HG03432 (cell line): ENCODE measurements at regions not wholly inside any gene's neighbourhood (a gene's known extent, or its start where the extent isn't known, plus 50 kb on each side); places are given as distances from the start of the nearest gene placed in this dataset.
"Not testable (repeated sequence)": the region's sequence is repeated elsewhere in the genome, so short reads cannot be mapped to it uniquely, and the experiment has no call there.

ENCODE experiments used
- ATAC-seq: cut with Tn5 transposase; IDR thresholded peaks from one replicate; pipeline ENCODE4 v1.9.1; 2021; ENCODE audit warnings: mild to moderate bottlenecking, moderate library complexity; ENCODE audit not compliant: unreplicated experiment

- no peak for ATAC-seq
Measured at GRCh38 chr1:163472651-163473248, 151.0 kb downstream of the NUF2 start.

DNA sequence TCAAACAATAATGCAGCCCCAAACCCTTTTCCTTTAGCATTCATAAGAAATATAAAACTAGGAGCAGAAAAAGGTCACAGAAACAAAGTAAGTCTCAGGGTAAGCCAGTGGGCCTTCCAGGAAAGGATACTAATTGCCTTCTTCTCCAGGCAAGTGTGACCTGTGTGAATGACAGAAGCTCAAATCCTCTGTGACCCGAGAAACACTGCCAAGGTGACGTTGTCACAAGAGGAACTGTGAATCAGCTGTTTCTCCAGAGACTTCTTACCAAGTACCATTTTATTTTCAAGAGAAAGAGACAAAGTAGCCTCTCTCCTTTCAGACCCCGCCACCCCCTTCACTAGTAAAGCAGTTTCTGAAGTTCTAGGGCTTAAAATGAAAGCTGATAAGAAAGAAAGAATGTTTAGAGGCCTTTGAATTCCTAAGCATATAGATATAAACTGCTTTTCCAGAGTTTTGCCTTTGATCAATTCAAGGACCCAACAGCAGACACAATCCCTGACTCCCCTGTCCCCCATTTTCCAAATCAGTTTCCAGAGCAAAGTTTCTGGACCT lies 155.6 kb downstream of the NUF2 start:
- ATAC-seq = no peak

- not testable (repeated sequence) for ATAC-seq
Measured at GRCh38 chr1:163498391-163499330, 176.9 kb downstream of the NUF2 start.

DNA sequence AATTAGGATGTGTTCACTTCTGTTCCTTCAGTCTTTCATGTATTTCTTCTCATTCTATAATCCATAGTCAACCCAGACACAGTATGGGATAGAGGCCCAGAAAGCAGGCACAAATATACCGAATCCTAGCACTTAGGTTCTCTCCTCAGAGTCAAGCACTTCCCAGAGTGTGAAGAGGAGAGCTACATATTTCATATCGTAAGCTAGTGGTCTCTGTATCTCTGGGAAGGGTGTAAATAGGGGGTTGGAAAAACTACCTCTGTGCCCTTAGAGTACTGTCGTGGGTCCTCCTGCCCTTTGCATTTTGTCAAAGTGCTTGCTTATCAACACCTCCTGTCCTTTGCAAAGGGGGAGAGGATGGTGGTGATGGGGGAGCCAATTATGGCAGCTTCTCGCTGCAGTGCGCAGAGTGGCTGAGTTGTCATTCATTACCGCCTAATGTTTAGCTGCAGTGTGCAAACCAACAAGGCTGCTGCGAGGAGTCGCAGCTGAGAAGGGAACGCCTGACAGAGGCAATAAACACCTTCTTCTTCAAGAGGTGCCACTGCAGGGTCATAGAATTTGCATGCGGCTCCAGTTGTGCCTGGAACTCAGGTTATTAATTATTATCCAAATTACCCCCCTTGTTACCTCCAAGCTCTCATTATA lies 182.7 kb downstream of the NUF2 start:
- ATAC-seq = no peak

GRCh38 chr1:163509114-163509513 lies 187.4 kb downstream of the NUF2 start:
- ATAC-seq = no peak

DNA sequence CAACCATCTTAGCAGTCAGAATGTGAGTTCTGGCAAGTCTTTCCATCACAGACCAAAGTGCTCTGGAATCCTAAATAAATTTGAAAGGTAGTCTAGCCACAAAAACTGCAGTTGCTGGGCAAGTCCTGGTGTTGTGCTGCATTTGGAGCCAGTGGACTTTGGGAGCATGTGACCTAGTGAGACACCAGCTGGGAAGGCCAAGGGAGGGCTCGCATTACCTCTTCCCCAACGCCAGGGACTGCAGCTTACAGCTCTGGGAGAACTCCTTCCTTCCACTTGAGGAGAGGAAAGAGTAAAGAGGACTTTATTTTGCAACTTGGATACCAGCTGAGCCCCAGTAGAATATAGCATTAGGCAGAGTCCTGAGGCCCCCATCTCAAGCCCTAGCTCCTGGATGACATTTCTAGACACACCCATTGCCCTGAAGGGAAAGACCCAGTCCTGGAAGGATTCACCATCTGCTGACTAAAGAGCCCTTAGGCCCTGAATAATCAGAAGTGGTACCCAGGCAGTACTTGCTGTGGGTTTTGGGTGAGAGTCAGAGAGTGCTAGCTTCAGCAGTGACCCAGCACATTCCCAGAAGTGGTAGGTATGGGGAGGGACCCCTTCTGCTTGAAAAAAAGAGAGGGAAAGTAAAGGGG lies 190.7 kb downstream of the NUF2 start:
- no peak for ATAC-seq

- ATAC-seq = no peak
Measured at GRCh38 chr1:163523375-163524029, 201.7 kb downstream of the NUF2 start.

DNA sequence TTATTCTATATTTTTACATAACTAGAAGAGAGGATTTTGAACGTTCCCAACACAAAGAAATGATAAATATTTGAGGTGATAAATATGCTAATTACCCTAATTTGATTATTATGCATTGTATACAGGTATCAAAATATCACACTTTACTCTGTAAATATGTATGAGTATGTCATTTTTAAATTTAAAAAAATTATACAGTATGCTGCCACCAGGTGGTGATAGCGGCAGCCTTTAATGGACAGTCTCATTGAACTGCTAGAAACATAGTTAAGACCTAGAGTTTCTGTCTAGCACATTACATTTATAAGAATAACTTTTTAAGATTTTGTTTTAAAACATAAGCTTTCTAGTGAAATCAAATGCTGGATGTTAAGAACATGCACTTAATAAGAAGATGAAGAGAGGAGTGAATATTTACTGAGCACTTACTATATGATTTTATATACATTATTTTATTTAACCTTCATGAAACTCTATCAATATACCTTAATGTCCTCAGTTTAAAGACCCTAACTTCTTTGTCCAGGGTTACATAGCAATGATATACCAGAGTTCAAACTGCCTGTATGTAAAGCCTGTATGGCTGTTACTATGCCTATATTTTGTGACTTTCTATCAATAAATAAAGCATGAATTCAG lies 207.1 kb downstream of the NUF2 start:
- peak; percentile 77 for ATAC-seq

DNA sequence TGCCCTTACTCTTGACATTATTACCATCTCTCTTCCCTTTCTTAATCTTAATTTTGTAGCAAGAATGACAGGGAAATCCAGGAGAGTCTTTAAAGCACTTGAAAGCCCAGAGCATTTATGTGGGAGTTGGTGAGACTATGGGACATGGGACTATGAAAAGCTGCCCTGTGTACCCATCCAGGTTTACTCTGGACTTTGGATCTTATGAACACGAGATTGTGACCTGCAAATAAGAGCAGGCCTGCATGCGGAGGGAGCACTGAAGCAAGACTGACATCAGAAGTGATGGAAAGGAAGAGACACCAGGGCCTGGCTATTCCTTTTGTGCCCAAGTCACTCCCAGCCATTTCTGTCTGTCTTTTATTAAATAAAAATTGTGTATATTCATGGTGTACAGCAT lies 209.6 kb downstream of the NUF2 start:
- no peak for ATAC-seq

- no peak for ATAC-seq
Measured at GRCh38 chr1:163535401-163535800, 213.6 kb downstream of the NUF2 start.

DNA sequence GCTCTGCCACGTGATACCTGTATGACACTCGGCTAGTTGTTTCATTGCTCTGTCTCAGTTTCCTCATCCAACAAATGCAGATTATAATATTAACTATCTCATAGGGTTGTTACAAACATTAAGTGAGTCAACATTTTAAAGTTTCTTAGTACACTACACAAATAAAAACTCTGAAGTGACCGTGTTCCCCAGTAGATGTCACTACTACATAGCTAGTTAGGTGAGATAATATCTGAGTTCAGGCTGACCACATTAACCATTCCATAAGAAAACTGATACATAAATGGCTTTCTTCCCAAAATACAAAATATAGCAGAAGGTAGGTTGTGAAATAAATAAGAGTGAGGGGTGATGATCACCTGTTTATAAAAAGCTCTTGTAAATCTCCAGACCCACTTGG lies 214.1 kb downstream of the NUF2 start:
- ATAC-seq = no peak

DNA sequence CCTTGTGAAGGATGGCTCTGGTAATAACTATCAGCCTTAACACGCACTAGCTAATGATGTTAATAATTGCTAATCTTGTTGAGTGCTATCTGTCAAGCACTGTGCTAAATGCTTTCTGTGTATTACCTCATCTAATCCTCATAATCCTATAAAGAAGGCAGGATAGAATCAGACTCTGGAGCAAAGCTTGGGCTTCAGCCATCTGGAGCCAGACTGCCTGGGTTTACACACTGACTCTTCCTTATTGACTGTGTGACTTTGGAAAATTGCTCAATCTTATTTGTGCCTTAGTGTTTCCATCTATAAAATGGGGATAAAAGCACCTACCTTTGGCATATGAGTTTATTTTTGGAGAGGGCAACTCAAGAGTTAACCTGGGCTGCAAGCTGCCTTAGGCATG lies 216.1 kb downstream of the NUF2 start:
- no peak for ATAC-seq

DNA sequence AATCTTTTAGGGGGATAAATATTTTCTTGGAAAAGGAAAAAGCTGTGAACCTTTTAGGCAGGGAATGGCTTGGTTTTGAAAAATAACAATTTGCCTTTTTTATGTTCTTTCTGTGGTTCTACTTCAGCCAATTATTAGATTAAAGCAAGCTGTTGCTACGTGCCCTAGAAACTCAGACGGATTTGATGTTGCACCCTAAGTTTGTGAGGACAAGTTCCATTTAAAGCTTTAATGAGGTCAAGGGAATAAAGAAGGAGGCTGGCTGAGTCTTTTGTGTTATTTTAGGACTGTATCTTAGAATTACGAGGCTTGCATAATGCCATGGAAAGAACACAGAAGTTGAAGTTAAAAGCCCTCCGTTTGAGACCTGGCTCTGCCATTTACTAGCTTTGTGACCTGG lies 216.9 kb downstream of the NUF2 start:
- no peak for ATAC-seq

DNA sequence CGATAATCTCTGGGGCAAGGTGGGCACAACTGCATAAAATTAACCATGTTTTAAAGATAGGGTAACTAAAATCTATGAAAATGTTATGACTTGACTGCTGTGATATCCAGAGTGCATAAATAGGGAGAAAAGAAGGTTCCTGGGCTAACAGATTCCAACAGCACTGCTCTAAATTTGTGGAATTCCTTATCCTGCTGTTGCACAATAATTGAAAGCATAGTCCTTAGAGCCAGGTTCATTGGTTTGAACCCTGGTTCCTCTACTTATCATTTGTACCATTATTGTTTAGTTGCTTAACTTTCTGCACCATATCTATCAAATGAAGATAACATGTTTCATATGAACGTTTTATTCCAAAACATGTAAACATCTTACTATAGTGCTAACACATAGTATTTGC lies 219.0 kb downstream of the NUF2 start:
- ATAC-seq = no peak

DNA sequence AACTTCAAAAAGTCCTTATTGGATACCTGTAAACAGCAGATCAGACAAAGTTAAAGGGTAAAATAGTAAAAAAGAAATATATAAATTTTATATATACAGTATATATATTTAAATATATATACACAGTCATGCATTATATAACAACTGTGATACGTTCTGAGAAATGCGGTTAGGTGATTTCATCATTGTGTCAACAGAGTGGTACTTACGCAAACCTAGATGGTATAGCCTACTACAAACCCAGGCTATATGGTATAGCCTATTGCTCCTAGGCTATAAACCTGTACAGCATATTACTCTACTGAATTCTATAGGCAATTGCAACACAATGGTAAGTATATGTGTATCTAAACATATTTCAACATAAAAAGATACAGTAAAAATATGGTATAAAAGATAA lies 222.7 kb downstream of the NUF2 start:
- ATAC-seq = no peak

DNA sequence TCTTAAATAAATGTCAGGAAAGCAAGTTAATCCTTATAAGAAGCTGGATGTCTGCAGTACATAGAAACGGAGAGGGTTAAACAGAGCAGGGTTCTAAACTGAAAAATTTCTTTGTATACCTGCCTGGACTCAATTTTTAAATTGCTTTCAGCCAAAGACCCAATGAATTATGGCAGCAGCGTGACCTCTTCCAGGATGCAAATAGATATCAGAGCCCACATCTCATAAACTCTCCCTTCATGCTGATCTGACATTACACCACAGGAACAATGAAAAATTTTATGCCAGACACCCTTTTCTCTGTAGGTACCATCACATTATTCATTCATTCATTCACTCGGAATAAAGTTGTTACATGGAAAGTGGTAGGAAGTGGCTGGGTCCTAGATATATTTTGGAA lies 236.4 kb downstream of the NUF2 start:
- ATAC-seq = no peak

GRCh38 chr1:163561580-163562295 lies 240.0 kb downstream of the NUF2 start:
- ATAC-seq = no peak

DNA sequence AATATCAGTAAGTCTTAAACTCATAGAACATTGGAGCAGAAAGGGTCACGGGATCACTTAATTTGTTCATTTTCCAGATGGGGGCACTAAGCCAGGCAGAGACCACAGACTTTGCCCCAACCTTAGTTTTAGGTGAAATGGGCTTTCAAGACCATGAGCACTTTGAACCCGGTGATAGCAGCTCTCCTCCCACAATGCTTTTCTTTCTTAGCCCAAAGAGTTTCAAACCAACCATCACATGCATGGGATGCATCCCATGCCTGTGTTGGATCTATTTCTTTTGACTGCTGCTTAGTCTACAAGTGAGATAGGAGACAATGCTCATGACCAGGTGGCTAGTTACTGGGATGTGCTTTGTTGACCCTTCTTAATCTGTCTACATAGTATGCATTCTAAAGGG lies 240.6 kb downstream of the NUF2 start:
- ATAC-seq = no peak

GRCh38 chr1:163565166-163565565 lies 243.4 kb downstream of the NUF2 start:
- no peak for ATAC-seq

DNA sequence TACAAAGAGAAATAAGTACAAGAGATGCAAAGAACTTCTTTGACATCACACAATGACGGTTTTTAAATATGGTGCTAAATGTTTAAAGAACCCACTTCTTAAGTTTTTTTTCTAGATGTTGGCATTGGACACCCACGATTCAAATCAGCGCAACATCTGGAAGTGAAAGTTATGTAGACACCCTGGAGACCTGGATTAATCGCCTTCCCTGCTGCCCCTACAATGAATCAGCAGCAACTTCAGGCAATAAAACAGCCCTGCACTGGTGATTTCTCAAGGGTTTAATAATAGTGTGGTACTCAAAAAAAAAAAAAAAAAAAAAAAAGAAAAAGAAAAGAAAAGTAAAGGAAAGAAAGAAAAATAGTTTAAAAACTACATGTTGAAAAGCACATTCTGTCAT lies 248.3 kb downstream of the NUF2 start:
- ATAC-seq = no peak
